ENCODE measurements at regions not wholly inside any gene's neighbourhood (a gene's known extent, or its start where the extent isn't known, plus 50 kb on each side); places are given as distances from the start of the nearest gene placed in this dataset.

GRCh38 chr6:133697185-133697584 is 191.7 kb upstream of the TCF21 start:
- no peak for DNase-seq (ENCODE audit: low read depth)

DNA sequence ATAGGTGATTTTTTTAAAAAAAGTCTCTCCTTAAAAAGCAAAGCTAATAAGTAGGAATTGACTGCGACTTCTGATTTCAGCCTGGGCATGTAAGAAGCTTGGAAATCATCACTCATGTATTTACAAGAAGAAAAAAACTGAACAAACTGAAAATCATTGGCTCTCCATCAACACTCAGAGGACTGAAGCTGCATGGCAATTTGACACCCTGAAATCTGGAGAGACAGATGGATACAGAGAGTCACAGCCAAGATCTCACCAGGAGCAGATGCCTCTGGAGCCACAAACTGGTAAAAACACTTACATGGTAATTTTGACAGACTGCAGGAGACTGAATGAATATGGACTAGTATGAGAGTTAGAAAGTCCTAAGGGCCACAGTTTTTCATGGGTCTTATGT is 191.2 kb upstream of the TCF21 start:
- no peak for DNase-seq (ENCODE audit: low read depth)

- no peak for DNase-seq (ENCODE audit: low read depth)
Measured at GRCh38 chr6:133698272-133698671, 190.6 kb upstream of the TCF21 start.

GRCh38 chr6:133699741-133700385 is 189.1 kb upstream of the TCF21 start:
- DNase-seq (ENCODE audit: low read depth): no peak

- DNase-seq (ENCODE audit: low read depth): no peak
Measured at GRCh38 chr6:133701633-133702331, 187.1 kb upstream of the TCF21 start.

GRCh38 chr6:133704371-133704770 is 184.5 kb upstream of the TCF21 start:
- DNase-seq (ENCODE audit: low read depth): no peak

- DNase-seq (ENCODE audit: low read depth): no peak
Measured at GRCh38 chr6:133705066-133705465, 183.8 kb upstream of the TCF21 start.

GRCh38 chr6:133705731-133706130 is 183.2 kb upstream of the TCF21 start:
- no peak for DNase-seq (ENCODE audit: low read depth)

DNA sequence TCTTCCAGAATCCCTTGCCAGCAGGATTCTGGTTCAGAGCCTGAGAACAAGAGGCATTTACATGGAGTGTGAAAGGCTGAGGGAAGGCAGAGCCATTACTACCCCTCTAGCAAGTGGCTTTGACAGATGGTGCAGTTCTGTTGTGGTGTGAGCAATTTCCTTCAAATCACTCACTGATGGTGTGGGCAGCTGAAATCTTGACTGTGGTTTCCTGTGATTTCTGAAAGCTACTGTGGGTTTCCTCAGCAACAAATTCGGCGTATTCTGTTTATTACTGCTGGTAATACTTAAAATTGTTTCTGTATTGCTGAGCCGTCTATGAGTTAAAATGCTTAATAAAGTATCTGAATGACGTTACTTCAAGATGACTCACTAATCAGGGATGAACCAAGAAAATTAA is 181.5 kb upstream of the TCF21 start:
- DNase-seq (ENCODE audit: low read depth): no peak

DNA sequence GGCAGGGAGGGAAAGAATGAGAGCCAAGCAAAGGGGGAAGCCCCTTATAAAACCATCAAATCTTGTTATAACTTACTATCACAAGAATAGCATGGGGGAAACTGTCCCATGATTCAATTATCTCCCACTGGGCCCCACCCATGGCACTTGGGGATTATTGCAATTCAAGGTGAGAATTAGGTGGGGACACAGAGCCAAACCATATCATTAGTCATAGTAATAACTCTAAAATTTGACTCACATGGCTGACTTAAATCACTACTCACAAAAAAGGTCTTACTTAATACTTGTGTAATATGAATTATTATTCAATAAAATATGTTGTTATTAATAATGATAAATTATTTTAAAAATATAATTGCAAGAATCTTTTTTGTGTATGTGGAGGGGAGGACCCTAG is 178.1 kb upstream of the TCF21 start:
- no peak for DNase-seq (ENCODE audit: low read depth)

DNA sequence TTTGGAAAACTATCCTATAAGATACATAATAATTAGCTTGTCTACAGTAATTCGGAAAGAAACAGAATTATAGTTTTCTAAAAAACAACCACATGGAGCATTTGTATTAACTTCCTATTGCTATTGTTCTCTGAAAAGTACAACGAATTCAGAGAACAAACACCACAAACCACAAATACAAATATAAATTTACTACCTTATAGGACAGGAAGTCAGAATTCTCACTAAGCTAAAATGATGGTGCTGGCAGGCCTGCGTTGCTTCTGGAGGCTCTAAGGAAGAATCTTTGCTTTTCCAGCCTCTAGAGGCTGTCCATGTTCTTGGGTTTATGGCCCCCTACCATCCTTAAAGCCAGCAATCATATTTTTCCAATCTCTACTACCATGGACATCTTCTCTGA is 173.6 kb upstream of the TCF21 start:
- no peak for DNase-seq (ENCODE audit: low read depth)

GRCh38 chr6:133724726-133725125 is 164.2 kb upstream of the TCF21 start:
- DNase-seq (ENCODE audit: low read depth): no peak

- DNase-seq (ENCODE audit: low read depth): no peak
Measured at GRCh38 chr6:133726188-133726587, 162.7 kb upstream of the TCF21 start.

- no peak for DNase-seq (ENCODE audit: low read depth)
Measured at GRCh38 chr6:133730881-133731280, 158.0 kb upstream of the TCF21 start.

GRCh38 chr6:133740218-133740617 is 148.7 kb upstream of the TCF21 start:
- DNase-seq (ENCODE audit: low read depth): no peak

- no peak for DNase-seq (ENCODE audit: low read depth)
Measured at GRCh38 chr6:133740816-133741215, 148.1 kb upstream of the TCF21 start.

DNA sequence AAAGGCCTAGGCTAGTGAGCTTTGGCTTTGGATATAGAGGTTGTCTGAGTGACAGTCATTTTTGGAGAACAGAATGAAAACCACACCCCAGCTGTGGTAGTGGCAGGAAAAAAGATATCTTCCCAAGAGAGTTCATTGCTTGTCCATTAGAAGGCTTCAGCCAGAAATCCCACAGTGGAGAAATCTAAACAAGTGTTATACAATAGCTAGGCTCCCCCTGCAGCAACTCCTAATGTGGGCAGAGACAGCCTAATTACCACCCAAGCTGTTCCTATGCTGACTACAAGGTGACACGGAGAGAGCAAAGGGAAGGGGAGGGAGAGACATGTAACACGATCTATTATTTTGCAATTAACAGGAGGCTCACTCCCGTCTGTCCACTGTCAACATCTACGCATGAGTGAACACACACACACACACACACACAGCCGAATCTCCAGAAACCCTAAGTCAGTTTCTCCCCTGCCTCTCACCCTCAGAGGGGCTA is 147.5 kb upstream of the TCF21 start:
- no peak for DNase-seq (ENCODE audit: low read depth)

DNA sequence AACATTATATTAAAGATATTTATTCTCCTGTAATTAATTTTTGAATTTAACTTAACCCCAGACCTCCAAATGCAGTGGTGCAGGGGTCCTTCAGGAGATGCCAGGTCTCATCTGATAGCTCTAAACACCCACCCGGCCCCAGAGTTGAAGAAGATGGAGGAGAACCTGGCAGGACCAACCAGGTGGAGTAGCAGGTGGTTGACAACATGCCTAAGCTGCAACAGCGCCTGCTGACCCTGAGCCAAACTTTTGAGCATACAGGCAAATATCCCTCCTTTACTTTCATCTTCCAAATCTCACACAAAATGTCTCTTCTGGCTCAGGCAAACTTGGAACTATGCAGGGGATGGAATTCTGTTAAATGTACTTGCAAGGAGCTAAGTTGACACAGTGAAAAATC is 145.3 kb upstream of the TCF21 start:
- DNase-seq (ENCODE audit: low read depth): no peak

- DNase-seq (ENCODE audit: low read depth): no peak
Measured at GRCh38 chr6:133746417-133746770, 142.5 kb upstream of the TCF21 start.

DNA sequence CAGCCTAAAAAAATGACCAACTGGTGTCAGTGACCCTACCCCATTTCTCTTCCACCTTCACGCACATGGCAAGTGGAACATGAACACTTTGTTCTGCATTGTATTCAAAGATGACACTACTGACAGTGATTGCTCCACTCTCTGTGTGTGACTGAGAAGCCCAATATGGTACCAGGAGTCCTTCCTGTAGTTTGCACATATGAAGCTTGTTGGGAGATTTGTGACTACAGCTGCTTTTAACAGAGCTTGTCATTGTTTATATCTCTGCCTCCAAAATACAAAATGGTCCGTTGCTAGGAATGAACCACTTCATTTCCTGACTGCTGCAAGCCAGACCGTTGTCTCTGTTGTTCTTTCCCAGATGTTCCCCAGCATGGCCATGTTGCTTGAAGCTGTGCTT is 140.3 kb upstream of the TCF21 start:
- DNase-seq (ENCODE audit: low read depth): no peak

DNA sequence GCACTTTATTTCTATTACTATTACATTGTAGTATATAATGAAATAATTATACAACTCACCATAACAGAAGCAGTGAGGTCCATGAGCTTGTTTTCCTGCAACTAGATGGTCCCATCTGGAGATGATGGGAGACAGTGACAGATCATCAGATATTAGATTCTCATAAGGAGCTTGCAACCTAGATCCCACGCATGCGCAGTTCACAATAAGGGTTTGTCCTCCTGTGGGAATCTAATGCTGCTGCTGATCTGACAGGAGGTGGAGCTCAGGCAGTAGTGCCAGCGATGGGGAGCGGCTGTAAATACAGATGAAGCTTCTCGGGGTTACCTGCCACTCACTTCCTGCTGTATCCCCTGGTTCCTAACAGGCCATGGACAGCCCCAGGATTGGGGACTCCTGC is 139.5 kb upstream of the TCF21 start:
- DNase-seq (ENCODE audit: low read depth): no peak

- no peak for DNase-seq (ENCODE audit: low read depth)
Measured at GRCh38 chr6:133752129-133752528, 136.8 kb upstream of the TCF21 start.

- DNase-seq (ENCODE audit: low read depth): no peak
Measured at GRCh38 chr6:133753756-133754155, 135.2 kb upstream of the TCF21 start.

- DNase-seq (ENCODE audit: low read depth): no peak
Measured at GRCh38 chr6:133754298-133754697, 134.6 kb upstream of the TCF21 start.

Measured in activated T-cell treated with anti-CD3 and anti-CD28 coated beads for 24 hours (primary cell).